ENCODE measurements at regions not wholly inside any gene's neighbourhood (a gene's known extent, or its start where the extent isn't known, plus 50 kb on each side); places are given as distances from the start of the nearest gene placed in this dataset.

DNA sequence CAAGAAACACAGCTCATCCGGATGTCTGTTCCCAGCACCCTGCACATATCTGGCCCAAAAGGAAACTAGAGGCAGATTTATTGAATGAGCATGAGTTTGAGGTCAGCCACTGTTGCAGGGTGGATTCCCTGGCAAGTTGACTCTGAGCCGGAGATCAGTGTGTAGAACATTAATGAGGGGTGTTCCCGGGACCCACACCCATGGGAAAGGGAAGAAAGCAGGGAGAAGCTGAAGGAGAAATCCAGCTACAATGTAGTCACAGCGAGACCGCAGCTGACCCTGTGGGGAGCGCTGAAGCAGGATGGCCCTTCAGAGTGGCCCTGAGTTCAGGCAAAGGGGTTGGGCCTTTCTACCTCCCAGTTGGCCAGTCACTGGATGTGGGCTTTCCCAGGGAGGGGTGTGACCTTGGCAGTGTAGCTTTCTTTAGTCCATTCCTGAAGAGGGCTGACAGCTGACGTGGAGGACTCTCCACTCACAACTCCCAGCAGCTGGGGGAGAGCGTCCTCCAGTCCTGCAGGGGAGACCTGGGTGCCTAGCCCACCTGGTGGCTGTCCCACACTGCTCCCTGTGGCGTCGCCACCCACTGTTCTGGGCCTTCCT, 324.2 kb upstream of the ZMIZ1 start:
- TF ChIP-seq, protein P1, sequence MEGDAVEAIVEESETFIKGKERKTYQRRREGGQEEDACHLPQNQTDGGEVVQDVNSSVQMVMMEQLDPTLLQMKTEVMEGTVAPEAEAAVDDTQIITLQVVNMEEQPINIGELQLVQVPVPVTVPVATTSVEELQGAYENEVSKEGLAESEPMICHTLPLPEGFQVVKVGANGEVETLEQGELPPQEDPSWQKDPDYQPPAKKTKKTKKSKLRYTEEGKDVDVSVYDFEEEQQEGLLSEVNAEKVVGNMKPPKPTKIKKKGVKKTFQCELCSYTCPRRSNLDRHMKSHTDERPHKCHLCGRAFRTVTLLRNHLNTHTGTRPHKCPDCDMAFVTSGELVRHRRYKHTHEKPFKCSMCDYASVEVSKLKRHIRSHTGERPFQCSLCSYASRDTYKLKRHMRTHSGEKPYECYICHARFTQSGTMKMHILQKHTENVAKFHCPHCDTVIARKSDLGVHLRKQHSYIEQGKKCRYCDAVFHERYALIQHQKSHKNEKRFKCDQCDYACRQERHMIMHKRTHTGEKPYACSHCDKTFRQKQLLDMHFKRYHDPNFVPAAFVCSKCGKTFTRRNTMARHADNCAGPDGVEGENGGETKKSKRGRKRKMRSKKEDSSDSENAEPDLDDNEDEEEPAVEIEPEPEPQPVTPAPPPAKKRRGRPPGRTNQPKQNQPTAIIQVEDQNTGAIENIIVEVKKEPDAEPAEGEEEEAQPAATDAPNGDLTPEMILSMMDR (IDR thresholded peaks at IDR 0.05): no peak
- no peak for TF ChIP-seq POLR2A (IDR thresholded peaks at IDR 0.05)

Data from tibial nerve (tissue), 3 donors.